ENCODE measurements at regions not wholly inside any gene's neighbourhood (a gene's known extent, or its start where the extent isn't known, plus 50 kb on each side); places are given as distances from the start of the nearest gene placed in this dataset.
A peak's percentile ranks its signal among the peaks of the same experiment; 100 is the strongest.
"Not testable (repeated sequence)": the region's sequence is repeated elsewhere in the genome, so short reads cannot be mapped to it uniquely, and the experiment has no call there.

GRCh38 chr4:169859366-169860216, 101.8 kb upstream of the HPF1 start:
- DNase-seq: no peak
- H3K4me3 Mint-ChIP-seq: no peak overlapping the region
- H3K9me3 Mint-ChIP-seq: no peaks in the 10 kb centered on the region
- ChIA-PET CTCF (no interaction called here), POLR2A (no interaction called here)
- H3K4me1 Mint-ChIP-seq: no peaks in the 10 kb centered on the region
- H3K36me3 Mint-ChIP-seq (ENCODE audit: low read depth): no peaks in the 10 kb centered on the region
- H3K27me3 Mint-ChIP-seq: peaks cover 7% of the 10 kb centered on the region
- H3K27ac Mint-ChIP-seq: no peak overlapping the region

GRCh38 chr4:169854090-169854489, 96.3 kb upstream of the HPF1 start:
- POLR2A ChIA-PET: no interaction called here
- H3K27me3 Mint-ChIP-seq: peaks cover 14% of the 10 kb centered on the region

GRCh38 chr4:169852481-169852880, 94.7 kb upstream of the HPF1 start:
- peaks cover 14% of the 10 kb centered on the region for H3K27me3 Mint-ChIP-seq
- no peaks in the 10 kb centered on the region for H3K9me3 Mint-ChIP-seq
- DNase-seq: no peak
- no peak overlapping the region for H3K4me3 Mint-ChIP-seq
- H3K36me3 Mint-ChIP-seq (ENCODE audit: low read depth): no peaks in the 10 kb centered on the region
- POLR2A ChIA-PET: no interaction called here
- no peaks in the 10 kb centered on the region for H3K4me1 Mint-ChIP-seq
- CTCF ChIA-PET: no interaction called here
- H3K27ac Mint-ChIP-seq: no peak overlapping the region

More at GRCh38 chr4:169854090-169854489, 96.3 kb upstream of the HPF1 start:
- H3K27ac Mint-ChIP-seq: no peak overlapping the region
- CTCF ChIA-PET: no interaction called here
- H3K36me3 Mint-ChIP-seq (ENCODE audit: low read depth): no peaks in the 10 kb centered on the region
- H3K4me1 Mint-ChIP-seq: no peaks in the 10 kb centered on the region
- DNase-seq: no peak
- H3K9me3 Mint-ChIP-seq: no peaks in the 10 kb centered on the region
- no peak overlapping the region for H3K4me3 Mint-ChIP-seq

GRCh38 chr4:169851750-169852149, 94.0 kb upstream of the HPF1 start:
- Mint-ChIP-seq H3K4me3 (no peak overlapping the region), H3K27ac (no peak overlapping the region), H3K27me3 (peaks cover 14% of the 10 kb centered on the region), H3K4me1 (no peaks in the 10 kb centered on the region), H3K36me3 (ENCODE audit: low read depth) (no peaks in the 10 kb centered on the region), H3K9me3 (no peaks in the 10 kb centered on the region)
- DNase-seq: no peak
- POLR2A ChIA-PET: no interaction called here
- CTCF ChIA-PET: no interaction called here

GRCh38 chr4:169849456-169849855, 91.7 kb upstream of the HPF1 start:
- H3K27me3 Mint-ChIP-seq: peaks cover 8% of the 10 kb centered on the region
- no peak overlapping the region for H3K4me3 Mint-ChIP-seq

GRCh38 chr4:169848018-169848417, 90.3 kb upstream of the HPF1 start:
- ChIA-PET POLR2A (no interaction called here), CTCF (no interaction called here)
- Mint-ChIP-seq H3K4me1 (no peaks in the 10 kb centered on the region), H3K36me3 (ENCODE audit: low read depth) (no peaks in the 10 kb centered on the region), H3K4me3 (no peak overlapping the region), H3K9me3 (no peaks in the 10 kb centered on the region), H3K27ac (no peak overlapping the region), H3K27me3 (peaks cover 6% of the 10 kb centered on the region)
- DNase-seq: no peak

More at GRCh38 chr4:169849456-169849855, 91.7 kb upstream of the HPF1 start:
- Mint-ChIP-seq H3K4me1 (no peaks in the 10 kb centered on the region), H3K36me3 (ENCODE audit: low read depth) (no peaks in the 10 kb centered on the region), H3K9me3 (no peaks in the 10 kb centered on the region), H3K27ac (no peak overlapping the region)
- ChIA-PET CTCF (no interaction called here), POLR2A (no interaction called here)
- DNase-seq: no peak

- no peaks in the 10 kb centered on the region for H3K4me1 Mint-ChIP-seq
- H3K36me3 Mint-ChIP-seq (ENCODE audit: low read depth): no peaks in the 10 kb centered on the region
- no peak for DNase-seq
- H3K27ac Mint-ChIP-seq: no peak overlapping the region
- H3K4me3 Mint-ChIP-seq: no peak overlapping the region
- POLR2A ChIA-PET: no interaction called here
- CTCF ChIA-PET: no interaction called here
- H3K27me3 Mint-ChIP-seq: peaks cover 3% of the 10 kb centered on the region
- no peaks in the 10 kb centered on the region for H3K9me3 Mint-ChIP-seq
These were observed 89.4 kb upstream of the HPF1 start for GRCh38 chr4:169847171-169847570.

GRCh38 chr4:169846396-169846795, 88.7 kb upstream of the HPF1 start:
- Mint-ChIP-seq H3K27me3 (peaks cover 3% of the 10 kb centered on the region), H3K27ac (no peak overlapping the region), H3K36me3 (ENCODE audit: low read depth) (no peaks in the 10 kb centered on the region), H3K4me1 (no peaks in the 10 kb centered on the region), H3K4me3 (no peak overlapping the region), H3K9me3 (no peaks in the 10 kb centered on the region)
- ChIA-PET POLR2A (no interaction called here), CTCF (no interaction called here)
- DNase-seq: no peak

- H3K36me3 Mint-ChIP-seq (ENCODE audit: low read depth): no peaks in the 10 kb centered on the region
- CTCF ChIA-PET: no interaction called here
- POLR2A ChIA-PET: no interaction called here
These were observed 84.0 kb upstream of the HPF1 start for GRCh38 chr4:169841776-169842175.

GRCh38 chr4:169840554-169840953, 82.8 kb upstream of the HPF1 start:
- Mint-ChIP-seq H3K9me3 (peaks cover 2% of the 10 kb centered on the region), H3K4me3 (no peak overlapping the region), H3K27ac (no peak overlapping the region), H3K4me1 (no peaks in the 10 kb centered on the region), H3K36me3 (ENCODE audit: low read depth) (no peaks in the 10 kb centered on the region), H3K27me3 (no peaks in the 10 kb centered on the region)
- ChIA-PET POLR2A (no interaction called here), CTCF (no interaction called here)
- no peak for DNase-seq

More at GRCh38 chr4:169841776-169842175, 84.0 kb upstream of the HPF1 start:
- H3K4me3 Mint-ChIP-seq: no peak overlapping the region
- no peak overlapping the region for H3K27ac Mint-ChIP-seq
- no peak for DNase-seq
- H3K9me3 Mint-ChIP-seq: peaks cover 2% of the 10 kb centered on the region
- H3K4me1 Mint-ChIP-seq: no peaks in the 10 kb centered on the region
- no peaks in the 10 kb centered on the region for H3K27me3 Mint-ChIP-seq

- H3K9me3 Mint-ChIP-seq; POLR2A ChIA-PET; H3K4me1 Mint-ChIP-seq; H3K36me3 Mint-ChIP-seq (ENCODE audit: low read depth); CTCF ChIA-PET; H3K27ac Mint-ChIP-seq; DNase-seq; H3K27me3 Mint-ChIP-seq; H3K4me3 Mint-ChIP-seq: not testable (repeated sequence)
These were observed 70.6 kb upstream of the HPF1 start for GRCh38 chr4:169828329-169828728.

- ChIA-PET CTCF (no interaction called here), POLR2A (no interaction called here)
- no peak for DNase-seq
- H3K27ac Mint-ChIP-seq: no peak overlapping the region
- no peaks in the 10 kb centered on the region for H3K9me3 Mint-ChIP-seq
- no peak overlapping the region for H3K4me3 Mint-ChIP-seq
- peaks cover 4% of the 10 kb centered on the region for H3K4me1 Mint-ChIP-seq
- H3K27me3 Mint-ChIP-seq: peaks cover 2% of the 10 kb centered on the region
- no peaks in the 10 kb centered on the region for H3K36me3 Mint-ChIP-seq (ENCODE audit: low read depth)
These were observed 69.0 kb upstream of the HPF1 start for GRCh38 chr4:169826634-169827187.

GRCh38 chr4:169823685-169824084, 65.9 kb upstream of the HPF1 start:
- Mint-ChIP-seq H3K27ac (no peak overlapping the region), H3K36me3 (ENCODE audit: low read depth) (no peaks in the 10 kb centered on the region), H3K27me3 (no peaks in the 10 kb centered on the region), H3K4me3 (no peak overlapping the region), H3K4me1 (peaks cover 4% of the 10 kb centered on the region), H3K9me3 (no peaks in the 10 kb centered on the region)
- peak; percentile 20 for DNase-seq
- CTCF ChIA-PET: no interaction called here
- POLR2A ChIA-PET: no interaction called here

GRCh38 chr4:169821402-169821801, 63.7 kb upstream of the HPF1 start:
- Mint-ChIP-seq H3K9me3 (no peaks in the 10 kb centered on the region), H3K4me1 (peaks cover 4% of the 10 kb centered on the region), H3K27me3 (peaks cover 5% of the 10 kb centered on the region), H3K27ac (no peak overlapping the region), H3K36me3 (ENCODE audit: low read depth) (no peaks in the 10 kb centered on the region), H3K4me3 (no peak overlapping the region)
- CTCF ChIA-PET: no interaction called here
- POLR2A ChIA-PET: no interaction called here
- DNase-seq: no peak

All from activated CD4-positive, alpha-beta memory T cell treated with anti-CD3 and anti-CD28 coated beads, Interleukin-2, amount 10 ng/mL, durations not matched to agents 7 days and 5 days (primary cell).